Tibial artery (tissue), 4 donors: ENCODE measurements at regions not wholly inside any gene's neighbourhood (a gene's known extent, or its start where the extent isn't known, plus 50 kb on each side); places are given as distances from the start of the nearest gene placed in this dataset.

Experiments used
- DNase-seq, 2 donors: peaks; one replicate each; pipeline ENCODE4 v3.0.0-alpha.2; 2019
- H3K27ac ChIP-seq, 2 donors: fragments of 200-600 bp; sonication (generic) in 1 of 2; 1 replicate in 1 of 2; 2 replicates in 1 of 2; pipeline ENCODE4 v1.5.1; 2018 to 2019; ENCODE audit warnings: mild to moderate bottlenecking in 1 of 2
- H3K27me3 ChIP-seq, 2 donors: fragments of 200-600 bp; sonication (generic) in 1 of 2; one replicate each; pipeline versions ENCODE4 v1.5.1 to v1.6.0; 2016 to 2019
- H3K36me3 ChIP-seq, 3 donors: fragments of 200-600 bp; sonication (generic) in 2 of 3; one replicate each; pipeline ENCODE4 v1.5.1; 2016 to 2019; ENCODE audit warnings: mild to moderate bottlenecking in 2 of 3
- H3K4me1 ChIP-seq, 4 donors: fragments of 200-600 bp; sonication (generic) in 2 of 4; 1 replicate in 3 of 4; 2 replicates in 1 of 4; pipeline ENCODE4 v1.5.1; 2016 to 2019
- H3K4me3 ChIP-seq, 2 donors: fragments of 200-600 bp; sonication (generic) in 1 of 2; 1 replicate in 1 of 2; 2 replicates in 1 of 2; pipeline ENCODE4 v1.5.1; 2018 to 2019; ENCODE audit warnings: mild to moderate bottlenecking in 2 of 2
- H3K9me3 ChIP-seq, 3 donors: fragments of 200-600 bp; sonication (generic) in 1 of 3; one replicate each; pipeline ENCODE4 v1.5.1; 2016 to 2019
- CTCF ChIP-seq, 2 experiments: fragments of 200-600 bp in 1 of 2; fragments of 450-650 bp in 1 of 2; IDR thresholded peaks; one replicate each; pipeline ENCODE4 v1.5.1; 2017 to 2019; ENCODE audit warnings: antibody characterized with exemption in 2 of 2, mild to moderate bottlenecking in 1 of 2, moderate library complexity in 1 of 2
- intact Hi-C: fragments of 100-400 bp; cut with DNase I; formaldehyde crosslinking; loops from one replicate; pipeline ENCODE4 v1.15.0; 2023; ENCODE audit warnings: low total_unique reads

GRCh38 chr12:86748894-86749293, 492.7 kb upstream of the MGAT4C start:
- H3K27ac ChIP-seq, result no peak overlapping the region
- intact Hi-C loops, result no loop called here
- no peak for DNase-seq
- no peak overlapping the region for H3K4me3 ChIP-seq
- H3K27me3 ChIP-seq, result no peaks in the 10 kb centered on the region
- TF ChIP-seq CTCF (IDR thresholded peaks at IDR 0.05), result no peak
- H3K9me3 ChIP-seq, result no peaks in the 10 kb centered on the region
- no peaks in the 10 kb centered on the region for H3K4me1 ChIP-seq
- H3K36me3 ChIP-seq, result no peaks in the 10 kb centered on the region

GRCh38 chr12:86744547-86745212, 488.5 kb upstream of the MGAT4C start:
- intact Hi-C loops, result no loop called here
- Histone ChIP-seq H3K36me3 (no peaks in the 10 kb centered on the region), H3K9me3 (no peaks in the 10 kb centered on the region), H3K4me3 (no peak overlapping the region), H3K4me1 (no peaks in the 10 kb centered on the region), H3K27ac (no peak overlapping the region), H3K27me3 (no peaks in the 10 kb centered on the region)
- DNase-seq, result no peak
- no peak for TF ChIP-seq CTCF (IDR thresholded peaks at IDR 0.05)

- no peaks in the 10 kb centered on the region for H3K27me3 ChIP-seq
- no peak for DNase-seq
- TF ChIP-seq CTCF (IDR thresholded peaks at IDR 0.05), result no peak
- no peaks in the 10 kb centered on the region for H3K36me3 ChIP-seq
- no peak overlapping the region for H3K4me3 ChIP-seq
- H3K9me3 ChIP-seq, result no peaks in the 10 kb centered on the region
- intact Hi-C loops, result no loop called here
- no peaks in the 10 kb centered on the region for H3K4me1 ChIP-seq
- H3K27ac ChIP-seq, result no peak overlapping the region
Measured at GRCh38 chr12:86743875-86744536, 487.8 kb upstream of the MGAT4C start.

- Histone ChIP-seq H3K36me3 (no peaks in the 10 kb centered on the region), H3K27ac (no peak overlapping the region), H3K9me3 (no peaks in the 10 kb centered on the region), H3K27me3 (no peaks in the 10 kb centered on the region), H3K4me3 (no peak overlapping the region), H3K4me1 (peaks cover 0 to 7% (median 0%) of the 10 kb centered on the region in 4 donors)
- intact Hi-C loops, result no loop called here
- DNase-seq, result no peak
- TF ChIP-seq CTCF (IDR thresholded peaks at IDR 0.05), result no peak
Measured at GRCh38 chr12:86741531-86741930, 485.3 kb upstream of the MGAT4C start.

GRCh38 chr12:86735851-86736250, 479.7 kb upstream of the MGAT4C start:
- TF ChIP-seq CTCF (IDR thresholded peaks at IDR 0.05), result no peak
- peaks cover 0 to 7% (median 0%) of the 10 kb centered on the region in 4 donors for H3K4me1 ChIP-seq
- no peak for DNase-seq
- H3K9me3 ChIP-seq, result no peaks in the 10 kb centered on the region
- intact Hi-C loops, result no loop called here
- H3K27ac ChIP-seq, result no peak overlapping the region
- no peaks in the 10 kb centered on the region for H3K27me3 ChIP-seq
- H3K4me3 ChIP-seq, result no peak overlapping the region
- no peaks in the 10 kb centered on the region for H3K36me3 ChIP-seq
